HG02885 (cell line): ENCODE measurements at regions not wholly inside any gene's neighbourhood (a gene's known extent, or its start where the extent isn't known, plus 50 kb on each side); places are given as distances from the start of the nearest gene placed in this dataset.
"Not testable (repeated sequence)": the region's sequence is repeated elsewhere in the genome, so short reads cannot be mapped to it uniquely, and the experiment has no call there.

Experiments
- ATAC-seq: cut with Tn5 transposase; IDR thresholded peaks from one replicate; pipeline ENCODE4 v1.9.1; 2021; ENCODE audit warnings: mild to moderate bottlenecking; ENCODE audit not compliant: unreplicated experiment, poor library complexity

GRCh38 chr15:21262851-21263425 lies 177.4 kb downstream of the POTEB3 start:
- ATAC-seq = no peak

- ATAC-seq = no peak
Observed at GRCh38 chr15:21261965-21262850, 178.1 kb downstream of the POTEB3 start.

- no peak for ATAC-seq
Observed at GRCh38 chr15:21261396-21261964, 178.8 kb downstream of the POTEB3 start.

- no peak for ATAC-seq
Observed at GRCh38 chr15:21260966-21261395, 179.3 kb downstream of the POTEB3 start.

GRCh38 chr15:21258635-21259034 lies 181.7 kb downstream of the POTEB3 start:
- ATAC-seq = not testable (repeated sequence)

GRCh38 chr15:21249508-21250019 lies 190.7 kb downstream of the POTEB3 start:
- not testable (repeated sequence) for ATAC-seq
